Panc1 (cell line): ENCODE measurements at regions not wholly inside any gene's neighbourhood (a gene's known extent, or its start where the extent isn't known, plus 50 kb on each side); places are given as distances from the start of the nearest gene placed in this dataset.

Experiments used
- ATAC-seq: fragments of 200-7000 bp; cut with Tn5 transposase; 2 replicates; pipeline ENCODE4 v1.9.1; 2020; ENCODE audit warnings: mild to moderate bottlenecking, moderate library complexity
- BruUV-seq: library from RNA; stranded (reverse); fragments of 400-500 nt; replicated peaks from 2 replicates; lab custom pipeline; 2021; lab: Mats Ljungman, UMichigan
- CTCF ChIA-PET: fragments of 300-600 bp; sonication (Branson Sonifier 250); formaldehyde crosslinking; loops from one replicate; lab custom pipeline; 2022; ENCODE audit warnings: antibody characterized with exemption; lab: Charles Lee
- POLR2A ChIA-PET: fragments of 300-600 bp; sonication (Branson Sonifier 250); formaldehyde crosslinking; loops from one replicate; lab custom pipeline; 2022; ENCODE audit warnings: antibody characterized with exemption; lab: Charles Lee
- DNase-seq: peaks from one replicate; pipeline ENCODE4 v3.0.0-alpha.2; 2010; ENCODE audit warnings: low read depth, low spot score
- H3K27ac ChIP-seq: 2 replicates; pipeline ENCODE4 v1.5.1; 2011; ENCODE audit warnings: mild to moderate bottlenecking, low read length, inconsistent platforms
- H3K27me3 ChIP-seq: fragments of 200-500 bp; sonication (Bioruptor generic); 2 replicates; pipeline ENCODE4 v1.6.0; 2014; ENCODE audit warnings: low read length, inconsistent platforms; ENCODE audit not compliant: control insufficient read depth, insufficient read depth
- H3K36me3 ChIP-seq: fragments of 200-500 bp; sonication (Bioruptor generic); 2 replicates; pipeline ENCODE4 v1.5.1; 2014; ENCODE audit warnings: inconsistent platforms, mild to moderate bottlenecking, low read length, moderate library complexity; ENCODE audit not compliant: control insufficient read depth, insufficient read depth
- H3K4me1 ChIP-seq: 2 replicates; pipeline ENCODE4 v1.5.1; 2011; ENCODE audit warnings: inconsistent platforms, mild to moderate bottlenecking, low read length, moderate library complexity; ENCODE audit not compliant: control insufficient read depth, insufficient read depth
- H3K4me3 ChIP-seq, 2 experiments: 2 replicates each; pipeline ENCODE4 v1.5.1; 2011 to 2012; ENCODE audit warnings: low read depth in 2 of 2, low read length in 2 of 2, mild to moderate bottlenecking in 2 of 2, inconsistent platforms in 1 of 2, moderate library complexity in 1 of 2
- H3K9me3 ChIP-seq: fragments of 200-500 bp; sonication (Bioruptor generic); 2 replicates; pipeline ENCODE4 v1.5.1; 2014; ENCODE audit warnings: low read depth, mild to moderate bottlenecking, inconsistent platforms, low read length, moderate library complexity; ENCODE audit not compliant: control insufficient read depth, insufficient read depth
- POLR2AphosphoS5 ChIP-seq: IDR thresholded peaks from 2 replicates; pipeline ENCODE4 v1.6.1; 2012; ENCODE audit warnings: mild to moderate bottlenecking, low read depth, low read length, moderate library complexity
- SIN3A ChIP-seq: IDR thresholded peaks from 2 replicates; pipeline ENCODE4 v1.6.1; 2012; ENCODE audit warnings: low read depth, mild to moderate bottlenecking, low read length, moderate library complexity, borderline replicate concordance; ENCODE audit not compliant: insufficient read depth
- TCF7L2 ChIP-seq: IDR thresholded peaks from 2 replicates; pipeline ENCODE4 v1.6.1; 2011; ENCODE audit warnings: mild to moderate bottlenecking, low read depth, low read length, inconsistent platforms
- in situ Hi-C: cut with HindIII; loops from 2 replicates; pipeline ENCODE4 v1.10.0; 2016; ENCODE audit warnings: low sequenced_read_pairs, low pct_unique_long_range_greater_than_20kb
- intact Hi-C: fragments of 100-400 bp; cut with micrococcal nuclease; formaldehyde crosslinking; loops from one replicate; pipeline ENCODE4 v1.10.0; 2022; ENCODE audit not compliant: unreplicated experiment
- TF ChIP-seq, protein P1 (sequence below): fragments of 450-650 bp; IDR thresholded peaks from 2 replicates; pipeline ENCODE4 v1.5.1; 2017; ENCODE audit warnings: mild to moderate bottlenecking
- TF ChIP-seq, protein P2 (sequence below), 2 experiments: IDR thresholded peaks; 2 replicates each; pipeline ENCODE4 v1.6.1; 2011 to 2012; ENCODE audit warnings: low read depth in 2 of 2, control low read depth in 1 of 2, low read length in 1 of 2, mild to moderate bottlenecking in 1 of 2, moderate library complexity in 1 of 2; ENCODE audit not compliant: insufficient read depth in 1 of 2

DNA sequence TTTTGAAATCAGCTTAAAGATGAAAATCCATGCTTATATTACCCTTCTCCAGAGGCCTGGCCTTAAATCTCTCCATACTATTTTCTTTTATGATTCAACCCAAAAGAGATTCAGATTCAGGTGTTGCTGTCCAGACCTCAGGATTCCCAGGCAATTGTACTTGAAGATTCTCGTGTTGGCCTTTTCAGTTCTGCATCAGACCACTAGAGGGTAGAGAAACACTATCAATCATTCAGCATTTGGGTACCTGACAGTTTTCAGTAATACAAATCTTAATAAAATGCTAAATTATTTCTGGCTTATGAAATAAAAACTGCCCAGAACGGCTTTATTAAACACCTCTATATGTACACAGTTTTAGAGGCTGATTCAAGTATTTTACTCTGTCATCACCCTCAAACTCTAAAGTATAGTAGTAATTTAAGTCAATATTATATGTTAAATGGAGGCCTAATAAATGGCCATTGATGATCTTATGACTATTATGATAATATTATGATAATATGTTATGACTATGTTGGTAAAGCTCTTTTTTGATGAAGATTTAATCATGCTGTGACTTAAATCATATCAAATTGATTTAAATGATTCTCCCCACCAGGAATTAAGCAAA is 301.1 kb downstream of the DUSP6 start:
- Histone ChIP-seq H3K27ac (no peak overlapping the region), H3K4me1 (no peaks in the 10 kb centered on the region), H3K4me3 (no peak overlapping the region), H3K9me3 (no peaks in the 10 kb centered on the region), H3K36me3 (no peaks in the 10 kb centered on the region), H3K27me3 (no peaks in the 10 kb centered on the region; the same call in 1 of the 2 replicates)
- TF ChIP-seq, protein P1, sequence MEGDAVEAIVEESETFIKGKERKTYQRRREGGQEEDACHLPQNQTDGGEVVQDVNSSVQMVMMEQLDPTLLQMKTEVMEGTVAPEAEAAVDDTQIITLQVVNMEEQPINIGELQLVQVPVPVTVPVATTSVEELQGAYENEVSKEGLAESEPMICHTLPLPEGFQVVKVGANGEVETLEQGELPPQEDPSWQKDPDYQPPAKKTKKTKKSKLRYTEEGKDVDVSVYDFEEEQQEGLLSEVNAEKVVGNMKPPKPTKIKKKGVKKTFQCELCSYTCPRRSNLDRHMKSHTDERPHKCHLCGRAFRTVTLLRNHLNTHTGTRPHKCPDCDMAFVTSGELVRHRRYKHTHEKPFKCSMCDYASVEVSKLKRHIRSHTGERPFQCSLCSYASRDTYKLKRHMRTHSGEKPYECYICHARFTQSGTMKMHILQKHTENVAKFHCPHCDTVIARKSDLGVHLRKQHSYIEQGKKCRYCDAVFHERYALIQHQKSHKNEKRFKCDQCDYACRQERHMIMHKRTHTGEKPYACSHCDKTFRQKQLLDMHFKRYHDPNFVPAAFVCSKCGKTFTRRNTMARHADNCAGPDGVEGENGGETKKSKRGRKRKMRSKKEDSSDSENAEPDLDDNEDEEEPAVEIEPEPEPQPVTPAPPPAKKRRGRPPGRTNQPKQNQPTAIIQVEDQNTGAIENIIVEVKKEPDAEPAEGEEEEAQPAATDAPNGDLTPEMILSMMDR = peak; percentile 77; the same call in 1 of the 2 replicates
- no peak for TF ChIP-seq POLR2AphosphoS5
- ATAC-seq (peak; percentile 83), DNase-seq (peak; percentile 51)
- no TSS peak for BruUV-seq
- POLR2A ChIA-PET = no interaction called here
- in situ Hi-C loops = no loop called here
- intact Hi-C loops = loop anchor here (1.0 to 10.0 kb wide), 2 partner anchors 304 to 411 kb away; partner anchors contain the start of gene DUSP6
- CTCF ChIA-PET = no interaction called here

DNA sequence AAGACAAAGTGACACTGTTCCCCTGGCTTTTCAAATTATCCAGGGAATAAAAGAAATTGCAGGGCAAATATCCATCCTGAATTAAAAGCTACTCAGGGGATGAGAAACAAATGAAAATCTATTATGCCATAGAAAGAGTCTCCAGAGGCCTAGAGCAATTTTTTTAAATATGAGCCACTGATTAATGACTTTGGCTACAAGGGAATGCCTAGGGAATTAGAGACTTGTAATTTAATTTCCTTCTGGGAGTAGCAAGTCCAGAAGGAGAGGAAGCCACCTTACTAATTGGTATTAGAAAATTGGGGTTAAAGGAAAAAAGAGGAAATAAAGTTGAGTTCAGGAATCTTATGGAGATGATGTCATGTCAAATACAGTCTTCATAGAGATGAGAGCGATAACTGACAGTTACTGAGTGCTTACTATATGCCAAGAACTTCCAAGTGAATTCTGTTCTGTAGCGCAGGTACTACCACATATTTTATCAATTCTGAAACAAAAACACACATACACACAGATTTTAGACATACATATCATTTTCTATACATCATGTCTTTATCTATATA is 304.4 kb downstream of the DUSP6 start:
- no peak for TF ChIP-seq POLR2AphosphoS5
- TF ChIP-seq, protein P1 = no peak
- no peak for TF ChIP-seq SIN3A
- TF ChIP-seq, protein P2, sequence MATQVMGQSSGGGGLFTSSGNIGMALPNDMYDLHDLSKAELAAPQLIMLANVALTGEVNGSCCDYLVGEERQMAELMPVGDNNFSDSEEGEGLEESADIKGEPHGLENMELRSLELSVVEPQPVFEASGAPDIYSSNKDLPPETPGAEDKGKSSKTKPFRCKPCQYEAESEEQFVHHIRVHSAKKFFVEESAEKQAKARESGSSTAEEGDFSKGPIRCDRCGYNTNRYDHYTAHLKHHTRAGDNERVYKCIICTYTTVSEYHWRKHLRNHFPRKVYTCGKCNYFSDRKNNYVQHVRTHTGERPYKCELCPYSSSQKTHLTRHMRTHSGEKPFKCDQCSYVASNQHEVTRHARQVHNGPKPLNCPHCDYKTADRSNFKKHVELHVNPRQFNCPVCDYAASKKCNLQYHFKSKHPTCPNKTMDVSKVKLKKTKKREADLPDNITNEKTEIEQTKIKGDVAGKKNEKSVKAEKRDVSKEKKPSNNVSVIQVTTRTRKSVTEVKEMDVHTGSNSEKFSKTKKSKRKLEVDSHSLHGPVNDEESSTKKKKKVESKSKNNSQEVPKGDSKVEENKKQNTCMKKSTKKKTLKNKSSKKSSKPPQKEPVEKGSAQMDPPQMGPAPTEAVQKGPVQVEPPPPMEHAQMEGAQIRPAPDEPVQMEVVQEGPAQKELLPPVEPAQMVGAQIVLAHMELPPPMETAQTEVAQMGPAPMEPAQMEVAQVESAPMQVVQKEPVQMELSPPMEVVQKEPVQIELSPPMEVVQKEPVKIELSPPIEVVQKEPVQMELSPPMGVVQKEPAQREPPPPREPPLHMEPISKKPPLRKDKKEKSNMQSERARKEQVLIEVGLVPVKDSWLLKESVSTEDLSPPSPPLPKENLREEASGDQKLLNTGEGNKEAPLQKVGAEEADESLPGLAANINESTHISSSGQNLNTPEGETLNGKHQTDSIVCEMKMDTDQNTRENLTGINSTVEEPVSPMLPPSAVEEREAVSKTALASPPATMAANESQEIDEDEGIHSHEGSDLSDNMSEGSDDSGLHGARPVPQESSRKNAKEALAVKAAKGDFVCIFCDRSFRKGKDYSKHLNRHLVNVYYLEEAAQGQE (IDR thresholded peaks at IDR 0.05; ENCODE audit: insufficient read depth in 1 of 2, low read depth in 2 of 2, low read length in 1 of 2) = no peak
- TF ChIP-seq TCF7L2 = no peak
- ATAC-seq (no peak), DNase-seq (no peak)
- no peaks in the 10 kb centered on the region for H3K36me3 ChIP-seq
- no peak overlapping the region for H3K4me3 ChIP-seq
- ChIA-PET POLR2A (no interaction called here), CTCF (no interaction called here)
- H3K4me1 ChIP-seq = no peaks in the 10 kb centered on the region
- intact Hi-C loops (no loop called here), in situ Hi-C loops (no loop called here)
- BruUV-seq = no TSS peak
- no peak overlapping the region for H3K27ac ChIP-seq
- H3K9me3 ChIP-seq = no peaks in the 10 kb centered on the region
- H3K27me3 ChIP-seq = no peaks in the 10 kb centered on the region; the same call in none of the 2 replicates
